ENCODE measurements at regions not wholly inside any gene's neighbourhood (a gene's known extent, or its start where the extent isn't known, plus 50 kb on each side); places are given as distances from the start of the nearest gene placed in this dataset.

- Histone ChIP-seq H3K36me3 (ENCODE audit: control insufficient read depth in 2 of 2, extremely low read depth in 1 of 2, insufficient read depth in 2 of 2, low read length in 2 of 2) (no peaks in the 10 kb centered on the region), H3K27ac (ENCODE audit: insufficient read depth, low read depth, low read length) (no peak overlapping the region), H3K9me1 (replicated peaks; ENCODE audit: control insufficient read depth, extremely low read depth, insufficient read depth, low read length) (no peaks in the 10 kb centered on the region), H3K27me3 (ENCODE audit: control insufficient read depth in 2 of 2, insufficient read depth in 2 of 2, low read length in 2 of 2) (no peaks in the 10 kb centered on the region), H3K4me3 (replicated peaks in 1 of 3; ENCODE audit: insufficient read depth in 1 of 3, low read depth in 1 of 3, low read length in 3 of 3) (no peak overlapping the region), H4K20me1 (replicated peaks; ENCODE audit: control insufficient read depth, extremely low read depth, insufficient read depth, low read length) (no peaks in the 10 kb centered on the region), H3K9ac (replicated peaks; ENCODE audit: extremely low read depth, insufficient read depth, low read length) (no peak overlapping the region), H3K4me2 (ENCODE audit: insufficient read depth, low read length) (no peak overlapping the region), H3K9me3 (replicated peaks; ENCODE audit: control insufficient read depth, insufficient read depth, low read length) (no peaks in the 10 kb centered on the region), H2AFZ (ENCODE audit: low read depth, low read length) (no peak overlapping the region), H3K79me2 (ENCODE audit: control insufficient read depth, insufficient read depth, low read length) (no peaks in the 10 kb centered on the region), H3K4me1 (ENCODE audit: control insufficient read depth, extremely low read depth, insufficient read depth, low read length) (peaks cover 12% of the 10 kb centered on the region)
- no peak for FAIRE-seq
- no TSS peak for BruUV-seq (replicated peaks)
- dilution Hi-C loops (cut with MboI; ENCODE audit: extremely low pct_ligation_motif_present, low sequenced_read_pairs), result no loop called here
- POLR2A ChIA-PET, result interaction anchor here (0.6 kb wide), 1 partner anchor 460 kb away, joined by 3 read pairs; no protein-coding TSS in a partner anchor
- TF ChIP-seq POLR2AphosphoS5 (IDR thresholded peaks at IDR 0.05; ENCODE audit: insufficient read depth, low read depth, low read length) (no peak), FOS (IDR thresholded peaks at IDR 0.05; ENCODE audit: borderline replicate concordance, insufficient read depth, low read length) (no peak), POLR2A (IDR thresholded peaks at IDR 0.05; ENCODE audit: low read depth, low read length) (no peak), MYC (IDR thresholded peaks at IDR 0.05; ENCODE audit: low read depth, low read length) (no peak), EZH2 (IDR thresholded peaks at IDR 0.05; ENCODE audit: borderline replicate concordance, low read depth, low read length, severe bottlenecking) (no peak), JUN (IDR thresholded peaks at IDR 0.05; ENCODE audit: borderline replicate concordance, insufficient read depth, insufficient read length, low read depth) (no peak)
- TF ChIP-seq, protein P1, sequence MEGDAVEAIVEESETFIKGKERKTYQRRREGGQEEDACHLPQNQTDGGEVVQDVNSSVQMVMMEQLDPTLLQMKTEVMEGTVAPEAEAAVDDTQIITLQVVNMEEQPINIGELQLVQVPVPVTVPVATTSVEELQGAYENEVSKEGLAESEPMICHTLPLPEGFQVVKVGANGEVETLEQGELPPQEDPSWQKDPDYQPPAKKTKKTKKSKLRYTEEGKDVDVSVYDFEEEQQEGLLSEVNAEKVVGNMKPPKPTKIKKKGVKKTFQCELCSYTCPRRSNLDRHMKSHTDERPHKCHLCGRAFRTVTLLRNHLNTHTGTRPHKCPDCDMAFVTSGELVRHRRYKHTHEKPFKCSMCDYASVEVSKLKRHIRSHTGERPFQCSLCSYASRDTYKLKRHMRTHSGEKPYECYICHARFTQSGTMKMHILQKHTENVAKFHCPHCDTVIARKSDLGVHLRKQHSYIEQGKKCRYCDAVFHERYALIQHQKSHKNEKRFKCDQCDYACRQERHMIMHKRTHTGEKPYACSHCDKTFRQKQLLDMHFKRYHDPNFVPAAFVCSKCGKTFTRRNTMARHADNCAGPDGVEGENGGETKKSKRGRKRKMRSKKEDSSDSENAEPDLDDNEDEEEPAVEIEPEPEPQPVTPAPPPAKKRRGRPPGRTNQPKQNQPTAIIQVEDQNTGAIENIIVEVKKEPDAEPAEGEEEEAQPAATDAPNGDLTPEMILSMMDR (IDR thresholded peaks at IDR 0.05; ENCODE audit: extremely low read depth in 1 of 2, insufficient read depth in 1 of 2, low read depth in 1 of 2, low read length in 2 of 2), result no peak
- TF ChIP-seq, protein P2, sequence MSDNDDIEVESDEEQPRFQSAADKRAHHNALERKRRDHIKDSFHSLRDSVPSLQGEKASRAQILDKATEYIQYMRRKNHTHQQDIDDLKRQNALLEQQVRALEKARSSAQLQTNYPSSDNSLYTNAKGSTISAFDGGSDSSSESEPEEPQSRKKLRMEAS (IDR thresholded peaks at IDR 0.05; ENCODE audit: insufficient read depth, insufficient read length), result no peak
- CTCF ChIA-PET, result interaction anchor here (1.5 to 5.9 kb wide), 2 partner anchors 383 to 435 kb away, joined by 3 to 264 read pairs; no protein-coding TSS in a partner anchor
- intact Hi-C loops (cut with micrococcal nuclease), result loop anchor here (2.0 to 5.0 kb wide), 4 partner anchors 101 to 245 kb away; no protein-coding TSS in a partner anchor
- no peak for DNase-seq (ENCODE audit: low read depth, low spot score)
Measured at GRCh38 chr6:143578054-143578453, 66.5 kb upstream of the FUCA2 start.

All from endothelial cell of umbilical vein (primary cell).